ENCODE measurements at regions not wholly inside any gene's neighbourhood (a gene's known extent, or its start where the extent isn't known, plus 50 kb on each side); places are given as distances from the start of the nearest gene placed in this dataset.

DNA sequence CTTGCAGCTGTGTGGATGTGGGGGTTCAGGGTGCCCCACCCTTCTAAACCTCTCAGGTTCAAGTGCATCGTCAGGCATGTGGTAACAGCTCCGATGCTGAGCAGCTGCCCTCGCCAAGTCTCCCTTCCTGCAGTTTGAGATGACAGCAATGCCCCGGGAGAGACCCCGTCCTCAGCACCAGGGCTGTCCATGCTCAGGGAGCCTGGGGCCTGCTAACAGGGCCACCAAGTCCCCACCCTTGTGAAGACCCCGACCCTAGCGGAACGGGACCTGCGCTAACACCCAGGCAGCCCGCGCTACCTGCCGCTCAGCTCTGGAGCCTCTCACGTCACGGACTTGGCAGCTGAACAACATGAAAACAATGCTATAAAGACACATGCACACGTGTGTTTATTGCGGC is 159.2 kb upstream of the C1orf174 start:
- H3K36me3 ChIP-seq (ENCODE audit: low read depth, missing control alignments), result no peaks in the 10 kb centered on the region
- intact Hi-C loops (cut with DNase I; ENCODE audit: low total_unique reads), result no loop called here
- H3K9me3 ChIP-seq, result no peaks in the 10 kb centered on the region
- no peak for TF ChIP-seq POLR2A (IDR thresholded peaks at IDR 0.05)
- TF ChIP-seq, protein P1, sequence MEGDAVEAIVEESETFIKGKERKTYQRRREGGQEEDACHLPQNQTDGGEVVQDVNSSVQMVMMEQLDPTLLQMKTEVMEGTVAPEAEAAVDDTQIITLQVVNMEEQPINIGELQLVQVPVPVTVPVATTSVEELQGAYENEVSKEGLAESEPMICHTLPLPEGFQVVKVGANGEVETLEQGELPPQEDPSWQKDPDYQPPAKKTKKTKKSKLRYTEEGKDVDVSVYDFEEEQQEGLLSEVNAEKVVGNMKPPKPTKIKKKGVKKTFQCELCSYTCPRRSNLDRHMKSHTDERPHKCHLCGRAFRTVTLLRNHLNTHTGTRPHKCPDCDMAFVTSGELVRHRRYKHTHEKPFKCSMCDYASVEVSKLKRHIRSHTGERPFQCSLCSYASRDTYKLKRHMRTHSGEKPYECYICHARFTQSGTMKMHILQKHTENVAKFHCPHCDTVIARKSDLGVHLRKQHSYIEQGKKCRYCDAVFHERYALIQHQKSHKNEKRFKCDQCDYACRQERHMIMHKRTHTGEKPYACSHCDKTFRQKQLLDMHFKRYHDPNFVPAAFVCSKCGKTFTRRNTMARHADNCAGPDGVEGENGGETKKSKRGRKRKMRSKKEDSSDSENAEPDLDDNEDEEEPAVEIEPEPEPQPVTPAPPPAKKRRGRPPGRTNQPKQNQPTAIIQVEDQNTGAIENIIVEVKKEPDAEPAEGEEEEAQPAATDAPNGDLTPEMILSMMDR (IDR thresholded peaks at IDR 0.05), result no peak
- H3K4me1 ChIP-seq, result no peaks in the 10 kb centered on the region
- H3K27ac ChIP-seq, result no peak overlapping the region
- no peaks in the 10 kb centered on the region for H3K27me3 ChIP-seq
- WGBS, 2 donors, result 76 to 81% methylated on average over 9 to 16 of the region's 16 CpGs
- H3K4me3 ChIP-seq, result no peak overlapping the region
- DNase-seq, result no peak

DNA sequence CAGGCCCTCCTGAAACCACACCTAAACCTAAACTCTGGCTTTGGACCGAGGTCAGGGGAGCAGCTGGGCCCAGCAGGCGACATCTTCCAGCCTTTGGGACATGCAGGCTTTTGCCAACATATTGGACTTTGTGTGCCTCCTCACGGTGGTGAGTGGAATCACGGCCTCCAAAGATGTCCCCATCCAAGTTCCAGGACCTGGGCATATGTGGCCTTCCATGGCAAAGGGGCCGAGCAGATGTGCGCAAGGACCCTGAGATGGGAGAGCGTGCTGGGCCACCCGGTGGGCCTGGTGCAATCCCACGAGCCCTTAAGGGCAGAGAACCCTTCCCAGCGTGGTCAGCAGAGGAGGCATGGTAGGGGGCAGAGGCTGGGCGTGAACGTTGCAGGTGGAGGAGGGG is 160.8 kb upstream of the C1orf174 start:
- TF ChIP-seq, protein P1 (IDR thresholded peaks at IDR 0.05), result no peak
- no peak for TF ChIP-seq POLR2A (IDR thresholded peaks at IDR 0.05)
- 86% methylated on average over 6 to 12 of the region's 12 CpGs for WGBS, 2 donors
- intact Hi-C loops (cut with DNase I; ENCODE audit: low total_unique reads), result no loop called here

DNA sequence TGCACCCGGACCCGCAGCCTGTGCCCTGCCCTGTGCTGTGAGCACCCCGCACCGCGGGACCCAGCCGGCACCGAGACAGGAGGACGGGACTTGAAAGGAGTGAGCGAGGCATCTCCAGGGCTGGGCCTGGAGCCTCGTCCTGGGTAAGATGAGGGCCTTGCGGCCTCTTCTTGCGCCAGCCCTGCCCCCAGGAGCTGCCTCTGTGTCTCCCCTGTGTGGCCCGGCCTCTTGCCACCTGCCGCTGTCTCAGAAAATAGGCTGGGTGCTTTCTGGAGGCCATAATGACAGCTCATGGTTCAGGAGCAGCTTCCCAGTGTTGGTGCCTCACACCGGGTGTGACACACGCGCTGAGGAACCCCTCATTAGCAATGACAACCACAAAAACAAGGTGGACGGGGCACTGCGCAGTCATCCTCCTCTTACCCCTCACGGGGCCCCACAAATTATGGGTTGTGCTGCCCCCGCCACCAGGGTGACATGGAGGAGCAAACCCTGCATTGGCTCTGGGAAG is 161.5 kb upstream of the C1orf174 start:
- intact Hi-C loops (cut with DNase I; ENCODE audit: low total_unique reads), result no loop called here
- H3K9me3 ChIP-seq, result no peaks in the 10 kb centered on the region
- no peaks in the 10 kb centered on the region for H3K4me1 ChIP-seq
- no peaks in the 10 kb centered on the region for H3K27me3 ChIP-seq
- TF ChIP-seq, protein P1 (IDR thresholded peaks at IDR 0.05), result no peak
- no peak for TF ChIP-seq POLR2A (IDR thresholded peaks at IDR 0.05)
- H3K4me3 ChIP-seq, result no peak overlapping the region
- H3K27ac ChIP-seq, result no peak overlapping the region
- H3K36me3 ChIP-seq (ENCODE audit: low read depth, missing control alignments), result no peaks in the 10 kb centered on the region
- DNase-seq, result no peak
- 89 to 94% methylated on average over 11 to 21 of the region's 21 CpGs for WGBS, 2 donors

More for the DNA sequence above, 160.8 kb upstream of the C1orf174 start:
- Histone ChIP-seq H3K36me3 (ENCODE audit: low read depth, missing control alignments) (no peaks in the 10 kb centered on the region), H3K4me1 (no peaks in the 10 kb centered on the region), H3K27me3 (no peaks in the 10 kb centered on the region), H3K27ac (no peak overlapping the region), H3K4me3 (no peak overlapping the region), H3K9me3 (no peaks in the 10 kb centered on the region)
- no peak for DNase-seq

DNA sequence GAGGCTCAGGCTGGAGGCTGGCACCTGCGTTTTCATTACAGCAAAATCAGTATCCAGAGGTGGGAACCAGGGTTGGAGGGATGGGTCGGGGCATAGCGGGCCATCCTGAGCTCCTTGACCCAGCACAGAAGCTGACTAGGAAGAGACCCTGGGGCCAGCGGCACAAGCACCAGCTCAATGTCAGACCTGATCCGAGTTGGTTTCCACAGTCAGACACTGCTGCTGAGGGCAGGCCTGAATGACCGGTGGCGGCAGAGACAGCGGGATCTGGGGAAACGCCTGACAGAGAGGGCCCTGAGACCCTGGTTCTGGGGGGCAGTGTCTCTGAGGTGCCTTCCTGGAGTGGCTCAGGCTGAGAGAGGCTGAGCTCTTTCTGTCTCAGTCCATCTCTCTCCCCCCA is 162.0 kb upstream of the C1orf174 start:
- Histone ChIP-seq H3K27ac (no peak overlapping the region), H3K4me1 (no peaks in the 10 kb centered on the region), H3K27me3 (no peaks in the 10 kb centered on the region), H3K36me3 (ENCODE audit: low read depth, missing control alignments) (no peaks in the 10 kb centered on the region), H3K9me3 (no peaks in the 10 kb centered on the region), H3K4me3 (no peak overlapping the region)
- intact Hi-C loops (cut with DNase I; ENCODE audit: low total_unique reads), result no loop called here
- DNase-seq, result peak; percentile 9
- 85 to 92% methylated on average over 5 to 9 of the region's 9 CpGs for WGBS, 2 donors
- TF ChIP-seq POLR2A (IDR thresholded peaks at IDR 0.05), result no peak
- TF ChIP-seq, protein P1 (IDR thresholded peaks at IDR 0.05), result no peak

DNA sequence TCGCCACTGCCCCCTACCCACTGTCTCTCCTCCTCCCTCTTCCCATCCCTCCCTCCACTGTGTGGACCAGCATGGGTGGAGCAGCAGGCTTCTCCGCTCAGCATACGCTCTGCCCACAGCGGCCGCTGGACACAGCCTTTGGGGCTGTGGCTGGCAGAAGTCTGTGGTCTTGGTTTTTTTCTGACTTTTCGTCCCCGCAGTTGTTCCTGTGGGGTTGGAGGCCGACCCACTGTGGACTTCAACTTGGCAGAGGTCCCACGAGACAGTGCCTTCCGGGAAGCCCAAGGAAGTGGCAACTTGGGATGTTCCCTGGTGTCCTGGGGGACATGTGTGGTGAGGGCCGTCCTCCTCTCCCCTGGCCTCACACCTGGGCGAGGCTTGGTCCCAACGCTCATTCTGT is 162.5 kb upstream of the C1orf174 start:
- DNase-seq, result no peak
- Histone ChIP-seq H3K4me3 (no peak overlapping the region), H3K36me3 (ENCODE audit: low read depth, missing control alignments) (no peaks in the 10 kb centered on the region), H3K9me3 (no peaks in the 10 kb centered on the region), H3K27me3 (no peaks in the 10 kb centered on the region), H3K4me1 (no peaks in the 10 kb centered on the region), H3K27ac (no peak overlapping the region)
- no peak for TF ChIP-seq POLR2A (IDR thresholded peaks at IDR 0.05)
- TF ChIP-seq, protein P1 (IDR thresholded peaks at IDR 0.05), result no peak
- 71 to 79% methylated on average over 10 to 13 of the region's 13 CpGs for WGBS, 2 donors
- intact Hi-C loops (cut with DNase I; ENCODE audit: low total_unique reads), result no loop called here
